SJCRH30 (cell line): ENCODE measurements at regions not wholly inside any gene's neighbourhood (a gene's known extent, or its start where the extent isn't known, plus 50 kb on each side); places are given as distances from the start of the nearest gene placed in this dataset.

Experiments used
- DNase-seq, 2 experiments: peaks; one replicate each; pipeline ENCODE4 v3.0.0-alpha.2; 2015 to 2020
- H3K27ac ChIP-seq: fragments of 250-450 bp; sonication (Bioruptor Pico); 2 replicates; pipeline ENCODE4 v1.5.1; 2020; ENCODE audit warnings: mild to moderate bottlenecking, moderate library complexity
- H3K27me3 ChIP-seq: fragments of 250-450 bp; sonication (Bioruptor Pico); 2 replicates; pipeline ENCODE4 v1.5.1; 2020; ENCODE audit warnings: mild to moderate bottlenecking, moderate library complexity
- H3K36me3 ChIP-seq: fragments of 250-450 bp; sonication (Bioruptor Pico); 2 replicates; pipeline ENCODE4 v1.5.1; 2020; ENCODE audit warnings: mild to moderate bottlenecking, moderate library complexity
- H3K4me1 ChIP-seq: fragments of 250-450 bp; sonication (Bioruptor Pico); 2 replicates; pipeline ENCODE4 v1.5.1; 2020; ENCODE audit warnings: mild to moderate bottlenecking, moderate library complexity
- H3K4me3 ChIP-seq: fragments of 250-450 bp; sonication (Bioruptor Pico); 2 replicates; pipeline ENCODE4 v1.5.1; 2020; ENCODE audit warnings: mild to moderate bottlenecking, moderate library complexity
- H3K9me3 ChIP-seq: fragments of 250-450 bp; sonication (Bioruptor Pico); replicated peaks from 2 replicates; pipeline ENCODE4 v1.5.1; 2020; ENCODE audit warnings: mild to moderate bottlenecking, moderate library complexity

GRCh38 chr10:128551475-128551874, 425.3 kb upstream of the MKI67 start:
- Histone ChIP-seq H3K27me3 (no peaks in the 10 kb centered on the region), H3K4me1 (no peaks in the 10 kb centered on the region), H3K27ac (no peak overlapping the region), H3K4me3 (no peak overlapping the region), H3K36me3 (no peaks in the 10 kb centered on the region), H3K9me3 (no peaks in the 10 kb centered on the region)
- DNase-seq = no peak

GRCh38 chr10:128553755-128554154, 427.5 kb upstream of the MKI67 start:
- DNase-seq = no peak
- Histone ChIP-seq H3K27ac (no peak overlapping the region), H3K27me3 (no peaks in the 10 kb centered on the region), H3K36me3 (no peaks in the 10 kb centered on the region), H3K4me1 (no peaks in the 10 kb centered on the region), H3K4me3 (no peak overlapping the region), H3K9me3 (no peaks in the 10 kb centered on the region)

DNA sequence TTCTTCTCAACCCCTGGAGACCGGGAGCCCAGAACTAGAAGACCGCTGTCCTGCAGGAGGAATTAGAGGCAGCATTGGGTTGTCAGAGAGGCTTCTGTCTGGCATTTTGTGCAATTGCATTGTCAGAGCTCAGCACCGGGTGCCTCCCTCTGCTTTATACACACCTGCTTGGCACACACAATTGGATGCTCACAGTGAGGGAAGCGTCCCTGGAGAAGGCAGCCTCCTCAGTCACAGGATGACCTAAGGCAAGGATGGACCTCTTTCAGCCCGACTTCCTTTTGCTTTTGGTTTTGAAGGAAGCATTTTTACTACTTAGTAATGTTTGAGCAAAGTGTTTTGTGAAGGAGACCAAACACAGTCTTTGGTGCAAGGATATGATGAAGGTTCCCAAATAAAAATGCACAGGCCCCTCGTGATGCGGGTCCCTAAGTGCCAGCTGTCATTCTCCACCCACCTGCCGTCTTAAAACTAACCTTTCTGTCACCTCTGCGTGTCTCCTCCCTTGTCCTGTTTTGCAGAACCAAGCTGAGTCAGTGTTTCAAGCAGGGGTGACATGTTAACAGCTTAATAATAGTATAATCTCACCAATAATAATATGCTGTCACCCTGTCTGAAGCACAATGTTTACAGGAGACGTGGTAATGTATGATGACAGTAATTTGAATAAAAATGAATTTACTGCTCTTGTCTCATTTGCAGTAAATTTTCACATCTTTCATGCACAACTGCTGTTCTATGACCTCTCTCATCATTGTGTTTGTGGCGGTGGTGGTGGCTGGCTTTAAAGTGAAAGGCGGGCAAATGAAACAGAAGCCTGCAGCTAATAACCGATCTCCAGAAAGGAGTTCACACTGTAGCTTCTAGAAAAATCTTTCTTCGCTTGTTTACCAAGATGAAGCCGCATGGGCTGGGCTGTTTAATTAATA, 430.2 kb upstream of the MKI67 start:
- H3K4me3 ChIP-seq = no peak overlapping the region
- H3K9me3 ChIP-seq = no peaks in the 10 kb centered on the region
- H3K36me3 ChIP-seq = no peaks in the 10 kb centered on the region
- no peak for DNase-seq
- no peaks in the 10 kb centered on the region for H3K27me3 ChIP-seq
- no peak overlapping the region for H3K27ac ChIP-seq
- H3K4me1 ChIP-seq = no peaks in the 10 kb centered on the region

DNA sequence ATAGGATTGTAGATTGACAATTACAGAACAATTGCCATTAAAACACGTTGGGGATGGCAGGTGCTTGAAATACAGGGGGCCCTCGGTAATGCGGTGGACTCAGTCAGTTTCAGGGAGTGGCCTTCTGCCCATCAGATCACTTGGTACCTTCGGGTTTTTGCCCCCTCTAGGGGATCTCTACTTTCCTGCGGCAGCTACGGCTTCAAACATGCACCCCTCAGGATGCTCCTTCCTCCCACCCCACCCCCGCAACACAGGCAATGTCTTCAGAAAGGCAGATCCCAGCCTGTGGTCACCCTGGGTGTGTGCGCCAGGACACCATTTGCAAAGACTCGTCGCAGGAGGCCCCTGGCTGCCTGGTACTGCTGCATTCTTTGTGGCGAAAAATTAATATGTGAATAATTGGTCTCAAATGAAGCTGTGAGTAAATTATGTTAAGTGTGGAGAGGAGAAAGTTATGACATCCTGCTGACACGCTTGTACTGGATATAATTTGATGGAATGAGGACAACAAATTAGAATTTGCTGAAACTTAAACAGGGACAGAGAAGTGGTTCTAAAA, 431.0 kb upstream of the MKI67 start:
- Histone ChIP-seq H3K27me3 (no peaks in the 10 kb centered on the region), H3K9me3 (no peaks in the 10 kb centered on the region), H3K4me1 (no peaks in the 10 kb centered on the region), H3K4me3 (no peak overlapping the region), H3K27ac (no peak overlapping the region), H3K36me3 (no peaks in the 10 kb centered on the region)
- no peak for DNase-seq

- Histone ChIP-seq H3K9me3 (no peaks in the 10 kb centered on the region), H3K27ac (no peak overlapping the region), H3K27me3 (no peaks in the 10 kb centered on the region), H3K4me3 (no peak overlapping the region), H3K4me1 (no peaks in the 10 kb centered on the region), H3K36me3 (no peaks in the 10 kb centered on the region)
- no peak for DNase-seq
Measured at GRCh38 chr10:128560406-128560805, 434.2 kb upstream of the MKI67 start.

GRCh38 chr10:128560993-128561392, 434.8 kb upstream of the MKI67 start:
- no peak for DNase-seq
- Histone ChIP-seq H3K27ac (no peak overlapping the region), H3K9me3 (no peaks in the 10 kb centered on the region), H3K4me3 (no peak overlapping the region), H3K4me1 (no peaks in the 10 kb centered on the region), H3K27me3 (no peaks in the 10 kb centered on the region), H3K36me3 (no peaks in the 10 kb centered on the region)

DNA sequence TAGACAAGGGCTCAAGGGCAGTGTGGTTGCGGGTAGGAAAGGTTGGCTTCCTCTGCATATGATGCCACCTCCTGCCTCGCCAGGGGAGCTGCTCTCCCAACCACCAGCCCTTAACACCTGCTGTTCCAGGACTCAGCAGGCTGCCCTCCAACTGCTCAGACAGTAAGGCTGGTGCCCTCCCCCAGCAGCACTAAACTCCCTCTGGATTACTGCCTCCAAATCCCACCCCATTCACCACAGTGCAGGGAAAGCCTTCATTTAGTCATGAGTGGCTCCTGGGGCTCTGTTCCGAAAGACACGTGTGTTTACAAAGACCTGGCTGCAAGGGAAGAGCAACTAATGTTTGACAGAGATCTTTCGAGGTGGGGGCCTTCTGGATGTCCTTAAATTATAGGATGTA, 437.2 kb upstream of the MKI67 start:
- Histone ChIP-seq H3K36me3 (no peaks in the 10 kb centered on the region), H3K4me1 (no peaks in the 10 kb centered on the region), H3K27ac (no peak overlapping the region), H3K9me3 (no peaks in the 10 kb centered on the region), H3K27me3 (no peaks in the 10 kb centered on the region), H3K4me3 (no peak overlapping the region)
- DNase-seq = no peak

DNA sequence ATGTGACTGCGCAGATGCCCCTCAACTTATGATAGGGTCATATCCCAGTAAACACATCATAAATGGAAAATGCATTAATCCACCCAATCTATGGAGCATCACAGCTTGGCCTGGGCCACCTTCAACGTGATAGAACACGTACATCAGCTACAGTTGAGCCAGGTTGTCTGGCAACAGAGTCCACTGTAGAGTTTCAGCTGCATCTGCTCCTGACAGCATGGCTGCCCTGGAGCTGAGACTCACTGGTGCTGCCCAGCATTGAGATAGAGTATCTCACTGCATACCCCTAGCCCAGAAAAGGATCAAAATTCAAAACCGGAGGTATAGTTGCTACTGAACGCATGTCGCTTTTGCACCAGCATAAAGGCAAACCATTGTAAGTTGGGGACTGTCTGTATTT, 437.7 kb upstream of the MKI67 start:
- Histone ChIP-seq H3K27me3 (no peaks in the 10 kb centered on the region), H3K9me3 (no peaks in the 10 kb centered on the region), H3K4me1 (0 out of 2 replicates have a peak, but pooled peaks cover 2% of the 10 kb centered on the region), H3K4me3 (no peak overlapping the region), H3K36me3 (no peaks in the 10 kb centered on the region), H3K27ac (no peak overlapping the region)
- no peak for DNase-seq

- DNase-seq = no peak
Measured at GRCh38 chr10:128566361-128566968, 440.2 kb upstream of the MKI67 start.

GRCh38 chr10:128567551-128567950, 441.3 kb upstream of the MKI67 start:
- no peaks in the 10 kb centered on the region for H3K36me3 ChIP-seq
- no peaks in the 10 kb centered on the region for H3K9me3 ChIP-seq
- H3K27me3 ChIP-seq = no peaks in the 10 kb centered on the region
- H3K4me3 ChIP-seq = no peak overlapping the region
- H3K4me1 ChIP-seq = 0 out of 2 replicates have a peak, but pooled peaks cover 2% of the 10 kb centered on the region
- no peak overlapping the region for H3K27ac ChIP-seq
- no peak for DNase-seq

More at GRCh38 chr10:128566361-128566968, 440.2 kb upstream of the MKI67 start:
- no peaks in the 10 kb centered on the region for H3K27me3 ChIP-seq
- 0 out of 2 replicates have a peak, but pooled peaks cover 2% of the 10 kb centered on the region for H3K4me1 ChIP-seq
- H3K4me3 ChIP-seq = no peak overlapping the region
- H3K36me3 ChIP-seq = no peaks in the 10 kb centered on the region
- H3K27ac ChIP-seq = no peak overlapping the region
- no peaks in the 10 kb centered on the region for H3K9me3 ChIP-seq

DNA sequence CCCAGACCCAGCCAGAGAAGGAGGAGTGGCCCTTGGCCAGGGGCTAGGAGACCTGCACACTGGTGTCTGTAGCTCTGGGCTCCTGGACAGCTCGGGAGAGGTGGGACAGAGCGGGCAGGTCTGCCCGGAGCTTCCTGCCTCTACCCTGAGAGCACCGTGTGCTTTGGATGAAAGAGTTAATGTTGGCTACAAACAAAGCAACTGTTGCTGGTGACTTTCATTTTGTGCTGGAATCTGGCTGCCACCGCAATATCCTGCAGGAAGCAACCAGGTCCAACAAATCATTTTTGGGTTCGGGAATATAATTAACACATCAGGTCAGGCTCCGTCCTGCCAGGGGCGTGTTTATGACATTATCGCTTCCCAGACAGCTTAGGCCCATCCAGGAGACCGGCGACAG, 441.8 kb upstream of the MKI67 start:
- Histone ChIP-seq H3K36me3 (no peaks in the 10 kb centered on the region), H3K4me1 (0 out of 2 replicates have a peak, but pooled peaks cover 2% of the 10 kb centered on the region), H3K27ac (no peak overlapping the region), H3K9me3 (no peaks in the 10 kb centered on the region), H3K4me3 (no peak overlapping the region), H3K27me3 (no peaks in the 10 kb centered on the region)
- DNase-seq = no peak

DNA sequence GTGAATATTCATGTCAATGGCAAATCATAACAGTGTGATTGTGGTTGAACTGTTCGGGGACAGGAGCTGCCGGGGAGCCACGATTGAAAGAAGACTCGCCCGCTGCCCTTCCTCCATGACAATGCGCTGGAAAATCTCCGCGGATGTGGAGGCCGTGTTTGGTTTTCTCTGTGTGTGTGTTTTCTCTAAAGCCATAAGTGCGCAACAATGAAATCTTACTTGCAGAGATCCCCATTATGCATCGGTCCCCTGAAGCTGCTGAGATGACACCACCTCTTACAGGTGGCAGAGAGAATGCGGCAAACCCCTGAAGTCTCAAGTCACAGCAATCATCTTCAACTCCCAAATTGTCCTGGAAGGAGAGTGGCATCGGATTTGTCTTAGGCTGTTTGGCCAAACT, 442.3 kb upstream of the MKI67 start:
- H3K27ac ChIP-seq = no peak overlapping the region
- H3K36me3 ChIP-seq = no peaks in the 10 kb centered on the region
- DNase-seq = no peak
- H3K4me3 ChIP-seq = no peak overlapping the region
- 0 out of 2 replicates have a peak, but pooled peaks cover 2% of the 10 kb centered on the region for H3K4me1 ChIP-seq
- H3K9me3 ChIP-seq = no peaks in the 10 kb centered on the region
- no peaks in the 10 kb centered on the region for H3K27me3 ChIP-seq

GRCh38 chr10:128568990-128569945, 443.0 kb upstream of the MKI67 start:
- DNase-seq = peak; percentile 39 to 67
- Histone ChIP-seq H3K27ac (no peak overlapping the region), H3K9me3 (no peaks in the 10 kb centered on the region)

DNA sequence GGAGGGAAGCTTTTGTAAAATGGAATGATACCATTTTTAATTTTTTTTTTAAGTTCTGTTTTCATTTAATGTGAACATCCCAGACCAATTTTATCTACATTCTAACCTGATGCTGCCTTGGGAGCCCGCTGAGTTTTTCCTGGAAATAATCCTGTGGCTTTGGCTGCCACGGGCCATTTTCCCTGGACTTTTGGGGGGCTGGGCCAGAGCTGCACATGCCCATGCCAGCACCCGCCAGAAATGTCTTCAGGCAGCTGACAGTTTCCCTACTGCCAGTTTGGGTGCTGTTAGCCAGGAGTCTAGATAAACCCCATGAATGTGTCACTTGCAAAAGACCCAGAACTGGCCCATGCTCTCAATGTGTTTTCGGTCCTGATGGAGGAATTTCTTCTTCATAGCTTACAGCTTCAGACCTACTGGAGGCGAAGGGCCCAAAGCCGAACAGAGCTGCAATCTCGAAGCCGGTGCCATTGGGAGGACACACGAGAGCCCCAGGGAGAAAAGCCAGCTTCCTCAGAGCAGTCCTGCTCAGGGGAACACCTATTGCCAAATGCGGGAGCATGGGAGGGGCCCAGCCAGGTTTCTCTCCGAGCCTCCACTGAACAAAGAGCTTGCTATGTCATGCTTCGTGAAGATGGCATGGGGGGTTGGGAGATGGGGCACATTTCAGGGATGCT, 444.2 kb upstream of the MKI67 start:
- Histone ChIP-seq H3K9me3 (no peaks in the 10 kb centered on the region), H3K27me3 (no peaks in the 10 kb centered on the region), H3K36me3 (no peaks in the 10 kb centered on the region), H3K27ac (no peak overlapping the region), H3K4me1 (0 out of 2 replicates have a peak, but pooled peaks cover 2% of the 10 kb centered on the region), H3K4me3 (no peak overlapping the region)
- DNase-seq = no peak

More at GRCh38 chr10:128568990-128569945, 443.0 kb upstream of the MKI67 start:
- Histone ChIP-seq H3K36me3 (no peaks in the 10 kb centered on the region), H3K27me3 (no peaks in the 10 kb centered on the region), H3K4me3 (no peak overlapping the region), H3K4me1 (0 out of 2 replicates have a peak, but pooled peaks cover 2% of the 10 kb centered on the region)
